DND-41 (cell line): ENCODE measurements at regions not wholly inside any gene's neighbourhood (a gene's known extent, or its start where the extent isn't known, plus 50 kb on each side); places are given as distances from the start of the nearest gene placed in this dataset.

Experiments
- ATAC-seq: fragments of 200-7000 bp; cut with Tn5 transposase; 3 replicates; pipeline ENCODE4 v1.9.1; 2021; ENCODE audit warnings: low read depth; ENCODE audit not compliant: insufficient read depth
- DNase-seq: peaks from one replicate; pipeline ENCODE4 v3.0.0-alpha.2; 2020
- H2AFZ ChIP-seq: 2 replicates; pipeline ENCODE4 v1.6.0; 2012; ENCODE audit warnings: low read depth, low read length
- H3K27ac ChIP-seq: 2 replicates; pipeline ENCODE4 v1.5.1; 2012; ENCODE audit warnings: low read length, inconsistent platforms
- H3K27me3 ChIP-seq: fragments of 200-600 bp; sonication (generic); 2 replicates; pipeline ENCODE4 v1.6.0; 2012; ENCODE audit warnings: low read length, mild to moderate bottlenecking, inconsistent platforms; ENCODE audit not compliant: insufficient read depth, poor library complexity
- H3K36me3 ChIP-seq: 2 replicates; pipeline ENCODE4 v1.5.1; 2012; ENCODE audit warnings: low read length, inconsistent platforms; ENCODE audit not compliant: insufficient read depth
- H3K4me1 ChIP-seq: 2 replicates; pipeline ENCODE4 v1.5.1; 2012; ENCODE audit warnings: mild to moderate bottlenecking, low read length; ENCODE audit not compliant: insufficient read depth
- H3K4me2 ChIP-seq: 2 replicates; pipeline ENCODE4 v1.6.0; 2012; ENCODE audit warnings: mild to moderate bottlenecking, moderate library complexity, low read length, inconsistent platforms; ENCODE audit not compliant: insufficient read depth
- H3K4me3 ChIP-seq, 2 experiments: fragments of 200-600 bp in 1 of 2; shearing (Covaris generic) in 1 of 2; 2 replicates each; pipeline ENCODE4 v1.5.1; 2012 to 2016; ENCODE audit warnings: inconsistent platforms in 2 of 2, low read length in 2 of 2, mild to moderate bottlenecking in 2 of 2, low read depth in 1 of 2, moderate library complexity in 1 of 2
- H3K79me2 ChIP-seq: 2 replicates; pipeline ENCODE4 v1.6.0; 2012; ENCODE audit warnings: low read length, inconsistent platforms; ENCODE audit not compliant: insufficient read depth
- H3K9ac ChIP-seq: 2 replicates; pipeline ENCODE4 v1.6.0; 2012; ENCODE audit warnings: low read depth, mild to moderate bottlenecking, inconsistent platforms, low read length, moderate library complexity
- H3K9me3 ChIP-seq: 2 replicates; pipeline ENCODE4 v1.5.1; 2012; ENCODE audit warnings: low read length, moderate library complexity, mild to moderate bottlenecking, inconsistent platforms; ENCODE audit not compliant: insufficient read depth, severe bottlenecking
- H4K20me1 ChIP-seq: 2 replicates; pipeline ENCODE4 v1.6.0; 2012; ENCODE audit warnings: low read length; ENCODE audit not compliant: insufficient read depth
- CTCF ChIP-seq: IDR thresholded peaks from 2 replicates; pipeline ENCODE4 v1.5.1; 2012; ENCODE audit warnings: borderline replicate concordance, low read length, moderate library complexity, mild to moderate bottlenecking; ENCODE audit not compliant: poor library complexity, severe bottlenecking; ENCODE audit errors: extremely low read depth
- EZH2 ChIP-seq: IDR thresholded peaks from 3 replicates; pipeline ENCODE4 v1.6.1; 2012; ENCODE audit warnings: borderline replicate concordance, low read depth, mild to moderate bottlenecking, moderate library complexity, low read length, inconsistent platforms; ENCODE audit not compliant: severe bottlenecking

DNA sequence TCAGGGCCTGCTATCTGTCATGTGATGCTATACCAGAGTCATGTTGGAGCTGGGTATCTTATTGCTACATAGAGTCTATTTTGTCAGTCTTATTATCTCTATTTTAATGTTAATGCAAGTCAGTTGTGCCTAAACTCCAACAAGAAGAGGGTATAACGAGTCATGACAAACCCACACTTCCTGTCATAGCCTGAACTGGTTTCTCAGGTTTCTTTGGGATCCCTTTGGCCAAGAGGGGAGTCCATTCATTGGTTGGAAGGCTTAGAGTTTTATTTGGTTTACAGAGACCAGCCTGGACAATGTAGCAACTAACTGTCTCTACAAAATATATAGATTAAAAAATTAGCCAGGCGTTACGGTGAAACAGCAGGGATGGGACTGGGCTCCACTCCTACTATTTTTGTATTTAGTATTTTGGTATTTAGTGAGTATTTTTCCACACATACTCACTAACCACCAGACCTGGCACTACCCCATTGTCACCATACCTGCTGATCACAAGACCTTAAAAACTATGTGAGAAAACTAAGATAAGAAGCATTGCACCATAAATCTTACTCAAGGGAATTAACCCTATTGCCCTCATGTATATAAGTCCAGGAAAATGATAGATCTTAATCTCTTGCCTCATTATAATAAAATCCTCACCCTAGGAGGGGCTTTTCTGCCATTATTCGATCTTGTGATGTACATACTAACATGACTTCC is 387.5 kb downstream of the IPO8 start:
- no peak for ATAC-seq
- no peaks in the 10 kb centered on the region for H3K36me3 ChIP-seq
- TF ChIP-seq CTCF = no peak
- TF ChIP-seq EZH2 = no peak
- no peak overlapping the region for H3K27ac ChIP-seq
- H3K27me3 ChIP-seq = no peaks in the 10 kb centered on the region
- no peaks in the 10 kb centered on the region for H3K4me1 ChIP-seq
- no peaks in the 10 kb centered on the region for H4K20me1 ChIP-seq
- no peak overlapping the region for H3K4me3 ChIP-seq
- H3K9ac ChIP-seq = no peak overlapping the region
- H3K9me3 ChIP-seq = no peaks in the 10 kb centered on the region
- DNase-seq = no peak
- no peak overlapping the region for H3K4me2 ChIP-seq
- no peak overlapping the region for H2AFZ ChIP-seq
- no peaks in the 10 kb centered on the region for H3K79me2 ChIP-seq

- ATAC-seq = no peak
- no peak for DNase-seq
- TF ChIP-seq CTCF (no peak), EZH2 (no peak)
Observed at GRCh38 chr12:30304528-30304927, 391.1 kb downstream of the IPO8 start.

DNA sequence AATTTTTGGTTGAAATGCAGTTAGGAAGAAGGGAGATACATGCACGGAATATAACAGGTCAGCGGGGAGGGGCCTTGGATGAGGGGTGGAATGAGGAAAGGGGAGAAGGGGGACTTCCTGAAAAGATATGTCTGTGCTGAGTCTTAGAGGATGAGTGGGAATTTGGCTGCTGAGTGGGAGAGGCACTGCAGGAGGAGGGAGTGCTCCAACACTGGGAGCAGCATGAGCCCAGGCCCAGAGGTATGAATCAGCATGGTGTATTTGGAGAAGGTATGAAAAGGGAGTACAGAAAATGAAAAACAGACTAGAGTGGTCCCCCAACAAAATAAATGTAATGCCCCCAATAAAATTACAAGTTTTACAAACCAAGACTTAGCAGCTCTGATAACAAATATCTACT is 394.4 kb downstream of the IPO8 start:
- H3K9me3 ChIP-seq = no peaks in the 10 kb centered on the region
- no peak overlapping the region for H3K4me3 ChIP-seq
- no peak overlapping the region for H3K4me2 ChIP-seq
- no peak overlapping the region for H3K9ac ChIP-seq
- no peak for ATAC-seq
- H3K36me3 ChIP-seq = no peaks in the 10 kb centered on the region
- H2AFZ ChIP-seq = no peak overlapping the region
- H3K4me1 ChIP-seq = no peaks in the 10 kb centered on the region
- DNase-seq = no peak
- H3K27ac ChIP-seq = no peak overlapping the region
- TF ChIP-seq EZH2 (no peak), CTCF (no peak)
- no peaks in the 10 kb centered on the region for H3K79me2 ChIP-seq
- no peaks in the 10 kb centered on the region for H4K20me1 ChIP-seq
- H3K27me3 ChIP-seq = no peaks in the 10 kb centered on the region

More at GRCh38 chr12:30304528-30304927, 391.1 kb downstream of the IPO8 start:
- Histone ChIP-seq H3K4me3 (no peak overlapping the region), H3K9me3 (no peaks in the 10 kb centered on the region), H2AFZ (no peak overlapping the region), H3K4me2 (no peak overlapping the region), H3K4me1 (no peaks in the 10 kb centered on the region), H3K79me2 (no peaks in the 10 kb centered on the region), H3K27ac (no peak overlapping the region), H3K27me3 (no peaks in the 10 kb centered on the region), H3K9ac (no peak overlapping the region), H3K36me3 (no peaks in the 10 kb centered on the region), H4K20me1 (no peaks in the 10 kb centered on the region)

- Histone ChIP-seq H3K79me2 (no peaks in the 10 kb centered on the region), H3K9me3 (no peaks in the 10 kb centered on the region), H3K9ac (no peak overlapping the region), H3K27ac (no peak overlapping the region), H3K4me2 (no peak overlapping the region), H2AFZ (no peak overlapping the region), H3K27me3 (no peaks in the 10 kb centered on the region), H4K20me1 (no peaks in the 10 kb centered on the region), H3K4me3 (no peak overlapping the region), H3K4me1 (no peaks in the 10 kb centered on the region), H3K36me3 (no peaks in the 10 kb centered on the region)
- ATAC-seq (no peak), DNase-seq (no peak)
- TF ChIP-seq EZH2 (no peak), CTCF (no peak)
Observed at GRCh38 chr12:30296486-30296885, 399.2 kb downstream of the IPO8 start.
